Activated T-helper 1 cell treated with Interleukin-2 at 50 U/mL for 16 hours (primary cell): ENCODE measurements at regions not wholly inside any gene's neighbourhood (a gene's known extent, or its start where the extent isn't known, plus 50 kb on each side); places are given as distances from the start of the nearest gene placed in this dataset.
"Not testable (repeated sequence)": the region's sequence is repeated elsewhere in the genome, so short reads cannot be mapped to it uniquely, and the experiment has no call there.

ENCODE experiments used
- DNase-seq: peaks from one replicate; pipeline ENCODE4 v3.0.0-alpha.2; 2020; ENCODE audit warnings: low read depth

DNA sequence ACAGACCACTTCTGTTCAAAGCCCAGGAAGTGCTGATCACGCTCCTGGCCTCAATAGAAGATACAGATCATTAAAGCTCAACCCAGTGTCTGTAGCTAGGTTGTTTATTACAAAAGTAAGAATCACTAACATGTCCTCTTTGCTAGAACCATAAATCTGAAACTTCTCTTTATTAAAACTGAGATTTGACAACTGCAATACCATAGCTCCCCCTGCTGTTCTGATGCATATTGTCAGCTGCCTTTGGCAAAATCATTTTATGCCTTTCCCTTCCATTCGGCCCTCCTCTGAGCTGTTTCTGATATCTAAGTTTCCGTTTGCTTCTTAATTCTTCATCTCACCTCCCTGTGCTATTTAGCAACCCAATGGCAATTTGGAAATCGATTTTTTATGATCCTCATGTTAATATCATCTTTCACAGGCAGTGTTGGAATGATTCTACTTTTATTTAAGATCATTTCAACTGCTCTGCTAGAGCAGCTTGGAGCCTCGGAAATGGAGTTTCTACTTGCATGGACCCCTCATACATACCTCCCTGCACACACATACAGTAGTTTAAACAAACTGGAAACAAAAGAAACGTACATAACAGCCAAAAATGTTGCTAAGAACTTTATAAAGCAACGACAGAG lies 998.8 kb downstream of the MAT2B start:
- DNase-seq = no peak

DNA sequence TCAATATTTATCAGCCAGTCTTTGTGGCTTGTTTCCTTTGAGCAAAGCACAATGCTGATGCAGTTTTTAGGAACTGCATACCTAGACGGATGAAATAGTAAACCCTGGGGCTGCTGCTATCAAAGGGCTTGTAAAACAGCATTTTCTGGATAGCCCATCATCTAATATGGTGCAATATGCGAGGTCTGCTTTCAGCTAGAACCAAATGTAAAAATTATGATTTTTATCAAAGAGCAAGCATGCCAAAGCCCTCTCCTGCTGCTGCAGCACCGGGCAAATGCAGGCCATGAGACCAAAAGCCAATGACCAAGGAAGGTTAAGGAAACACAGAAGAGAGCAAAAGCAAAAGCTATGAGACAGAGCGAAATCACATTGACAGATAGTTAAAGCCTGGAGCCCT lies 1000.4 kb downstream of the MAT2B start:
- DNase-seq = no peak

DNA sequence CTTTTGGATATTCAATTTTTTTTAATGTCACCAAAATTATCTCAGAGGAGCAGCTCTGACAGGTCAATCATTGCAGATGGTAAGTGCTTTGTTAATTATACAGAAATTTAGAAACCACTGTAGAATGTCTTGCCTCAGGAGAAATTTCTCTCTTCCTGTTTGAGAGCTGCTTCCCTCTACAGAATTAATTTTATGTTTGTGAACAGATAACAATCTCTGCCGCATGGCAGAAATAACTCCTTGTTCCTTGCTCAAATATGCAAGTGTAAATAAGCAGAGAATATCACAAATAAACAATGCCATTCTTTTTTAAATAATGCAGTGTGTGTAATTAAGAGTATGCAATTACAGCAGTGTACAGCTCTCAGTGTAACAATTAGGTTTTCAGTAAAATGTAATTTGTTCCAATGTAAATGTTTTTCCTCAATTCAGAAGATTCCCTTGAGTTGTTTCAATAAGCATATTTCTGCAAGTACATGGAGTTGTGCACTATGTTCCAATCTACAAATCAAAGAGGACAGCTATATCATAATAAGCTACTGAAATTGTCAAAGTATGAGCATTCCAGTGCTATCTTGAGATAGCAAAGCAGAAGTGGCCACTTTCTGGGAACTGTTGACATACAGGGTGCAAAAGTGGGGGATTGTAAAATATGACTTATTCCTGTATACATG lies 1012.8 kb downstream of the MAT2B start:
- no peak for DNase-seq

DNA sequence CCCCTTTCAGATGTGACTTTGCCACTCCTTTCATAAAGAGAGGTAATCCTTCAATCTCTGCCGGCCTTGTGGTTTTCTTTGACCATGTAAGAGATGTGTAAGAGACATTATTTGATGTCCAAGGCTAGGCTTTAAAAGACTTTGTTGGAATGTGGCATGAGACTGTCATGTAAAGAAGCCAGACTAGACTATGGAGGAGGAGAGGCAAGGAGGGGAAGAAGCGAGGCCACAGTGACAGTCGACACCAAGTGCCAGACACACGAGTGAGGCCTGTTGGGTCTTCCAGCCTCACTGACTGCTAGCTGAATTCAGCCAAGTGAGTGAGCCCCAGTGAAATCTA lies 1013.3 kb downstream of the MAT2B start:
- DNase-seq = no peak

DNA sequence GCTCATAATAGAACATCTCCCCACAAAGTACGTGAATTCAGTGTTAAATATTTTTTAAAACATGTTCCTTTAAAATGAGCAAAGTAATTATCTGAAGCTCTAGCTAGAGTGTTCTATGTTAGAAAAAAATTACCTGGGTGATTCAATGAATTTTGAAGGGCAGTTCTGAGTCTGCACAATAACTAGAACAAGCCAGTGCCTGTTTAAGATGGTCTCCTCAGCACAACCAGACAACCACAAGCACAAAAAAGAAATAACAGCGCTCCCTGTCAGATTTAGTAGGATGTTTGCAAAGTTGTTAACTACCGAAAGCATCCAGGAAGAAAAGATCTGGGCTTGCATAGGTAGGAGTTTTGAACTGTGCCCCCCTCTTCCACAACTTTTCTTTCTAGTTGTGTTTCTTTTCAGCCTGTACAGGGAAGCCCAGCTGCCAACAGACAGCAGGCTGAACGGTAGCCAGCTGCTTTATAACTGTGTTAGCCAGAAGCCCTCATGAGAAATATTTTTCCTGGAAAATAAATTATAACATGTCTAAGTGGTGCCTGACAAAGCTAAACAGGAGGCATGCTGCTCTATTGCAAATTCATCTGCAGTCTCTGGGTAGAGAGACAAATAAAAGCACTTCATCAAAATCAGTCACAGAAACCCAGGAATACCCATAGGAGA lies 1026.9 kb downstream of the MAT2B start:
- DNase-seq = no peak

DNA sequence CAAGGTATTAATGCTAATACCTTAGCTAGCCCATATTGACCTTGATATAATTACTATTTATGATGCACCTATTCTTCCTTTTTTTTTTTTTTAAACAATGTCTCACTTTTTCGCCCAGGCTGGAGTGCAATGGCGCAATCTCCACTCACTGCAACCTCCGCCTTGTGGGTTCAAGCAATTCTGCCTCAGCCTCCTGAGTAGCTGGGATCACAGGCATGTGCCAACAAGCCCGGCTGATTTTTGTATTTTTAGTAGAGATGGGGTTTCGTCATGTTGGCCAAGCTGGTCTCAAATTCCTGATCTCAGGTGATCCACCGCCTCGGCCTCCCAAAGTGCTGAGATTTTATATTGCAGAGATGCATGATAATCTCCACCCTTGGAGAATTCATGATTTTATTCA lies 1028.0 kb downstream of the MAT2B start:
- DNase-seq = not testable (repeated sequence)

DNA sequence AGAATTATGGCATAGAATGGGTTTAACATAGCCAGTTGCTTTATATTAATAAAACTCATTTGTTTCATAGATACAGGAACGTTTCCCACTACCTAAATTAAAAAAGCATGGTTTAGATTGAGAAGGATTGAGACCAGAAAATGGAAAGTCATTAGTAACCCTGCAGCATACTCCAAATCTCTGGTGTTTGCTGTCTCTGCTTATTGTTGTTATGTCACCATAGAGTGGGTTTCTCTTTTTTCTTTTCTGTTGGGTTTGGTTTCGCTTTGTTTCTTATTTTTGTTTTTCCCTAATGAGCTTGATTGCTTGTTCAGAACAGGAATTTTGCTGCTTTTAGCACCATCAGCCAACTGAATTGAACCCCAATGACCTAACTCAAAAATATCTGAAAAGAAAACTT lies 1034.8 kb downstream of the MAT2B start:
- no peak for DNase-seq

DNA sequence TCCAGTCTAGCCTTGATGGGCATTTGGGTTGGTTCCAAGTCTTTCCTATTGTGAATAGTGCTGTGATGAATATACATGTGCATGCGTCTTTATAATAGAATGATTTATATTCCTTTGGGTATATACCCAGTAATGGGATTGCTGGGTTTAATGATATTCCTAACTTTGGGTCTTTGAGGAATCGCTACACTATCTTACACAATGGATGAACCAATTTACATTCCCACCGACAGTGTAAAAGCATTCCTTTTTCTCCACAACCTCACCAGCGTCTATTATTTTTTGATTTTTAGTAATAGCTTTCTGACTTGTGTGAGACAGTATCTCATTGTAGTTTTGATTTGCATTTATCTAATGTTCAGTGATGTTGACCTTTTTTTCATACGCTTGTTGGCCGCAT lies 1040.1 kb downstream of the MAT2B start:
- DNase-seq = no peak

DNA sequence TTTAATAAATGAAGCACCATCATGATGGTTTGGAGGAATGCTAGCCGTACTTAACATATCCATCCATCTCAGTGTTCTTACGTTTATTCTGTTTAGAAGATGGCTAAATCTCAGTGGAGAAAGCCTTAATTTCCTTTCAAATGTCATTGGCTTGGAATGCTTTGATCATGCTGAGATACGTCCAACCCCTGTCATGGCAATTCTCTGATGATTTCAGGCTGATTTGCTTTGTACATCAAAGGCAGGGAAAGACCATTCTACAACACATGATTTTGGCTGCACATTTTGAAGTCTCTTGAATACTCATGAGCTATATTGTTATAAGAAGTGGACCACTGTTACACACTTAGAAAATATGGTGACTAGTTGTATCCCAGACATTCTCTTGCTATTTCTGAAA lies 1048.4 kb downstream of the MAT2B start:
- DNase-seq = no peak

DNA sequence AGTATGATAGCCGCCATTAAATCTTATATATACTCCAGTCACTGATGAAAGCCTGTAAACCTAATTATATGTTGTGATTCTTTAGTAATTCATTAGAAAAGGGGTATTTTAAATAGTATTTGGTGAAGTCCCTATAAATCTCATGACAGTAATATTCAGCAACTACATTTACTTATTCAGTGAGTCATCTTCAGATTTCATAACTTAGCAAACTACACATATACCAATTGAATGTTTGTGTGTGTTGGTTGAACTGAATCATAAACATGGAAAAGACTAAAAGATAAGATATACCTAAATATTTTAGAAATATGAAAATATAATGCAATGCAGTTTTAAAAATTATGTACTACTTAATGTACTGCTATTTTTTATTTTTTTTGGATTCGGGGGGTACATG lies 1050.4 kb downstream of the MAT2B start:
- no peak for DNase-seq

DNA sequence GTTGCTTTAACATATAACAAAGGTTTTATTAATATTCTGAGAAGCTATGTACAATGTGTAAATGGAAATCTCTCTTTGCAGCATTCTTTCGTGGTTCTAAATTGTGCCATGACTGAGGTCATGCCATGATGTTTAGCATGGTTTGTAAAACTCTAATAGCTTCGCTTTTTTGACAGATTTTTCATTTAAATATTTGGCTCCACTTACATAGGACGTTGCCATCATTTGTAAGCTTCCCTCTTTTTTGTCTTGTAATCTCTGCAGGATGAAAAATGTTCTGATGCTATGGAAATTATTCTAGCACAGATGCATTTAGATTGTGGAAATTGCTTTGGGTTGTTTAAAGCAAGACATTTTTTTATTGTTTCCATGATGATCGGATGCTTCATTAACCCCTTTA lies 1054.8 kb downstream of the MAT2B start:
- no peak for DNase-seq

DNA sequence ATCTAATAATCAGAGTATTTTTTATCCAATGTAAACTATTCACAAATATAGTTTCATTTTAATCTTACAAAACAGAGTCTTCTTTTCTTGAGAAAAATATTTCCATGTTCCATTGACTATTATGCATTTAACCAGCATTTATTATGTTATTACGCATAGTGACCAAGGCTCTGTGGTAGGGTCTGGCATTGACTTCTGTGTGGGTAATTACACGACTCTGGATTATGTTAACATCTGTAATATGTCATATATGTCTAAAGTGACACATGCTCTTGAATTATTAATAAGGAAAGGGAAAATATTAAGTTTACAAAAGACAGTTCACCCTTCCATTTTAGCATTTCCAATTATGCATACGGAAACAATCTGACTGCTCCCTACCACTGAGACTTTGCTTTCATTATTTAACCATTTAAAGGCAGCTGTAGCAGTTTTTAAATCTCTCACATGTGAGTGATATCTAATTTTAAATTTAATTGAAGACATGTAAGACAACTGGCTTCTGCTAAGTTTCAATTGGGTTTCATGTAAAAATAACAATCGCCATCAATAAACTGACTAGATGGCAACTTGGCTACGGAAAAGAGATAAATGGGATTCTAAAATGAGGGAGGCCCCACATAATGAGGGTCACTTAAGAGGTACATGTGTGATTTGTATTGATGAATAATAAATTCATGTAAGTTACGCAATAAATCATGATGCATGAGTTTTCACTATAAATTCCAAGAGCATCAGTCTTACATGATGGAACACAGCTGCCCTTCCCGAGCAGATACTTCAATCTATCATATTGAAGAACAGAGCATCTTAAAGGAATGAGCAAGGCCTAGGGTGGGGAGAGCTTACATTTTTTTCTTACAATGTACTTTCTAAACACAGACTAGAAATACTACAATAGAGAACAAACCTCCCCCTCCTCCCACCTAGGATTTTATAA lies 1056.8 kb downstream of the MAT2B start:
- no peak for DNase-seq

DNA sequence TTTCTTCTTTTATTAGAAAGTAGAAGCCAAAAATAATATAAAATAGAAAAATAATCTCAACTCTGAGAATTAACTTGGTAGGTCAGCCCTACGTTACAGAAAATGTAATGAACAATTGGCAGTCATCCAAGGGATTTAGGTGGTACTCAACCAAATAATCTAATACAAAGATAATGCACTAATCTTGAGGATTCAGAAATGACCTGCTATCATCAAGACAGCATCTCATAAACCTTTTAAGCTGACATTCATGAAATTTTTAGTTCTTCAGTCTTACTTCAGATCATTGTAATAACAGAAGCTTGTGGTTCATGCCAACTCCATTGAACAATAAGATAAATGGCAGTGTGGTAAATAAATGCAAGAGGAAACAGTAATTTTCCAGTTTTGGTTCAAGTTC lies 1058.0 kb downstream of the MAT2B start:
- no peak for DNase-seq

DNA sequence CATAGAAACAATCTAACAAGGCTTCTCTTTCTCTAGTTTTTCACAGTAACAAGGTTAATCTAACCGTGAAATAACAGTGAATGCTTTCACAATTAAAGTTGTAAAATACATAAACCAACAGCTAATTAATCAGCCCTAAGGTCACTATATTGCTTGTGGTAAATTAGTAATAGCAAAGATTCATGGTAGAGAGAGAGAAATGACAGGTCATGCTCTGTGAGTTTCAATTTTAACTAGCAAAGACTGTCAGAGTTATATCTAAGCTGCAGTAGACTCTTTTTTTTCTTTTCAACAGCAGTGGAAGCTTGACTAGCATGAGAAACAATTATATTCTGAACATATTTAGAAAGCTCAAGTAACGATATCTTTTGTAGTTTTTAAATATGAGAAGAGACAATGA lies 1068.0 kb downstream of the MAT2B start:
- no peak for DNase-seq

DNA sequence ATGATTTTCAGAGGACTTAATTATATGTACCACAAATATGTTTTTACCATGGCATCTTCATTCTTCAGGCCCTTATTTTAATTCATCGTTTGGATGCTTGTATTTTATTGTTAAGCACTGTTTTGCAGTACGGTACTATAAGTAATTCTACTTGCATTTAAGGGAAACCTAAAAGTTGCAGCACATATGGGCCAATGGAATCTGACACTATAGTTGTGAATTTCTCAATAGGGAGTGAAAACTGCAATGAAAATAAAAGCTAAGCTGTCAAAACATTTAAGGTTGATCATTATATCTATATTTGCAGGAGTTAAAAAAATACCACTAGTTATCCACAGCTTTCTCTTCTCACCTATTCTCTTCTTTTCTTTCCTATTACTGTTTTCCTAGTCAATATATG lies 1071.8 kb downstream of the MAT2B start:
- no peak for DNase-seq

DNA sequence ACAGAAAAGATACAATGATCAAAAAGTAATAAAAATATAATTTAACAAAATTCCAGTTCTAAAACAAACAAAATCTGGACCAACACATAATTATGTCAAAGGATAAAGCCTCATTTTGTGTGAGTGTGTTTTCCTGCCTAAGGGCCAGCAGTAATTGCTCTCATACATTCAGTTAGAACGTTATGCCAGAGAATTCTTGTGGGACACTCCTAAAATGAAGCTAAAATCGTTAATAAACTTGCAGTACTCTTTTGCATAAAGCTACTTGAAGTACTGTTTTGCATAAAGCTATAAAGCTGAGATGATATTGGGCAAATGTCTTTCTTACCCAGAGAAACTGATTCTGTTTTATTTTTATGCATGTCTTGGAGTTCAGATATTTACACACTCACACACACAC lies 1072.3 kb downstream of the MAT2B start:
- DNase-seq = no peak

DNA sequence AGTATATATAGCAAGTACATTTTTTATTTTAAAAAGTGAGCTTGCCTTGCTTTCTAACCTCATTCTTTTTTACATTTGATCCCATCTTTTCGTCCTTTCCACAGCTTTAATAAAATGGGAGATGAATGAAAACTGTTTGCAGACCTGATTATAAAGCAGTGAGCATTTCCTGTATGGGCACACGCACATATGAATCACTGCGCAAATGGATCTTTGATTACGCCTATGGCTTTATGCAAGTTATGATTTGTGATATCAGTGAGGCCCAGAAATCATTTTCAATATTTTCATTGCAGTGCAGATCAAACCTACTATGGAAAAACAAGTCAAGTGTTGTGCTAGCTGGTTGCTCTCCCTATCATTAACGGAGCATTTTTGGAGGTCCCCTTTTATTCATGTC lies 1073.0 kb downstream of the MAT2B start:
- no peak for DNase-seq

DNA sequence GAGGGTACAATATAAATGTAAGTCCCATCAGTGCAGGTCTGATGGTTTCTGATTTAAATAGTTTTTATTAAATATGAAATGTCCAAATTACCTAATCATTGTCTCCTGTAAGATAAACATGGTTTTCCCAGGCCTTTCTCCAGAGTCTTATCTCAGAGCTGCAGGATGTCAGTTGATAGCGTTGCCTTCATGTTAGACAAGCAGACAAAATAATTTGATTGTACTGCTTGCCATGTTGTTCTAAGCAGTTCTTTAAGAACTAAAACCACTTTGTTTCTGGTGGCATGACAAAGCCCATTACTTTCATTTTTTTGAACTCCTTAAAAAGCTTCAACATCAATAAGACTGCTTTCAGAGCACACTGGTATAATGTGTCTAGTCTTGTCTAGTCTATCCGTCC lies 1073.5 kb downstream of the MAT2B start:
- no peak for DNase-seq

DNA sequence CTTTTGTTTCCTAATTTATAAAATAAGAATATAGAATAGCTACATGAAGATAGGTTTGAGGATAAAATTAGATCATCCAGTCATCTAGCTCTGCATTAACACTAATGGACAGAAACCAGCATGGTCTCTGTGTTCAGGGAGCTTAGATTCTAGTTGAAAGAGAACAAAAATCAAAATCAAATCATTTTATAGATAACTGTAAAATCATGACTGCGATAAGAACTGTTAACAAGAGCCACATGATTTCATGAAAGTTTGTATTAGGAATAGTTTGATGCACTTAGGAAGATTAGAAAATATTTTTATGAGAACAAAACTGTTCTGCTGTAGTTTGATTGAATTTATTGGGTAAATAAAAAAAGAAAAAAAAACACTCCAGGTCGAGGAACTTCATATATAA lies 1074.7 kb downstream of the MAT2B start:
- DNase-seq = no peak

DNA sequence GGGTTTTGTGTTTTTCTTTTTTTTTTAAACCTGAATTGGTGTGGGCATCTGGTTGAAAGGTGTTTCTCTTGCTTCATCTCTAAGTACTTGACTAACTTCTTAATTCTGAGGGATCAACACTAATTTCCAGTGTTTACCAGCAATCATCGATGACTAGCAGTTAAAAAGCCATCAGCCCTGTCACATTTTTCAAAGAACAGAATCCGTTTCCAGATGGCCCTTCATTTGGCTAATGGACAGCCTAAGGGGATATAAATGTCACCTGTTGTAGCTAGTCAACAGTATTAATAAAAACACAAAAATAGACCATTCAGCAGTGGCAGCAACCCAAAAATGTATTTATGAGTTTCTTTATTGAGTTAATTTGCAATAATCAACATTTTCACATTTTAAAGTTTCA lies 1076.5 kb downstream of the MAT2B start:
- DNase-seq = no peak

DNA sequence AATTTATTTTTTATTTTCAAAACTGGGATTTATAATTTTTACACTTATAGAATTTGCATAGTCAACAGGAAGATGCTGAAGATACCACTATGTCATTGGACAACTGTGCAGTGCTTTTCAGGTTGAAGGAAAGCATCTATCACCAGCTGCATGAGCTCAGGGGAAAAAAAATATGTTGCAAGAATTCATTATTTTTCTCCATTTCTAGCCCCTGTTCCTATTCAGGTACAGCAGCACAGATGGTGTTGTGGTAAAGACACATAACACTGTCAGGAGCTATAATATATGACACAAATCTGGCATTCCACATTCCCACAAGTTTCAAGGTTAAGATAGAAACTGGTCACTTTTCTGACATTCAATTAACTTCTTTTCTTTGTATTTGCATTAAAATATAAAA lies 1088.6 kb downstream of the MAT2B start:
- DNase-seq = no peak

DNA sequence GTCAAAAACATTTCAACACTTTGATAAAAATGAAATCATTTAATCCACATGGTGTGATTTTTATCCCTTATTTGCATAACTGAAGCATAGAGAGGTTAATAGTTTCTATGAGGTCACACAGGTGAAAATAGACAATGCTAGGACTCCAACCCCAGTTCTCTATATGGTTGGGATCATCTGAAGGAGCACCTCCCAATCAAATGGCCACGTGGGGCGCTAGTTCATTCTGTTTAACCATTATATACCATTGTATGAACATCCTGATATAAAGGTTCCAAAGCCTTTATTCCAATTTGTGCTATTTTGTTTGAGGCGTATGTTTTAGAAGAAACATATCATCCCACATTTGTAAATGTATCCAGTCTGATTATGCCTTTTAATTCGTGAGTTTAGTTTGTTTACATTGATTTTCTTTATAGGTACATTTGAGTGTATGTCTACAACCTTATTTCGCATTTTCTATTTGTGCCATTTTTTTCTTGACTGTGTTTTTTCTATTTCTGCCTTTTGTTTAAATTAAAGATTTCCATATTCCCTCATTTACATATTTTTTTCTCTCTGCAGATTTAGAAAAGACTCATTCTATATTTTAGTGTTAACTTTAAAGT lies 1092.0 kb downstream of the MAT2B start:
- DNase-seq = no peak
